H7 (cell line): ENCODE measurements at regions not wholly inside any gene's neighbourhood (a gene's known extent, or its start where the extent isn't known, plus 50 kb on each side); places are given as distances from the start of the nearest gene placed in this dataset.

Experiments
- DNase-seq: peaks from one replicate; pipeline ENCODE4 v3.0.0; 2012
- H3K27me3 ChIP-seq: 2 replicates; pipeline ENCODE4 v1.6.0; 2011; ENCODE audit warnings: mild to moderate bottlenecking, low read length; ENCODE audit not compliant: control insufficient read depth, insufficient read depth
- H3K36me3 ChIP-seq: replicated peaks from 2 replicates; pipeline ENCODE4 v1.5.1; 2011; ENCODE audit warnings: low read length; ENCODE audit not compliant: control insufficient read depth, insufficient read depth
- H3K4me3 ChIP-seq: 2 replicates; pipeline ENCODE4 v1.5.1; 2011; ENCODE audit warnings: low read depth, mild to moderate bottlenecking, control low read depth, low read length, moderate library complexity; ENCODE audit not compliant: insufficient read depth

GRCh38 chr4:165768281-165768680, 104.8 kb upstream of the TLL1 start:
- H3K4me3 ChIP-seq = no peak overlapping the region
- H3K27me3 ChIP-seq = no peaks in the 10 kb centered on the region
- H3K36me3 ChIP-seq = no peaks in the 10 kb centered on the region
- no peak for DNase-seq

- no peak for DNase-seq
- no peaks in the 10 kb centered on the region for H3K36me3 ChIP-seq
- H3K4me3 ChIP-seq = no peak overlapping the region
- no peaks in the 10 kb centered on the region for H3K27me3 ChIP-seq
Measured at GRCh38 chr4:165774326-165774725, 98.7 kb upstream of the TLL1 start.

- Histone ChIP-seq H3K27me3 (no peaks in the 10 kb centered on the region), H3K4me3 (no peak overlapping the region), H3K36me3 (no peaks in the 10 kb centered on the region)
- no peak for DNase-seq
Measured at GRCh38 chr4:165779950-165780670, 92.9 kb upstream of the TLL1 start.

GRCh38 chr4:165780735-165781134, 92.3 kb upstream of the TLL1 start:
- no peaks in the 10 kb centered on the region for H3K36me3 ChIP-seq
- no peak for DNase-seq
- no peak overlapping the region for H3K4me3 ChIP-seq
- no peaks in the 10 kb centered on the region for H3K27me3 ChIP-seq

GRCh38 chr4:165782623-165783022, 90.4 kb upstream of the TLL1 start:
- no peak for DNase-seq
- no peaks in the 10 kb centered on the region for H3K36me3 ChIP-seq
- H3K27me3 ChIP-seq = no peaks in the 10 kb centered on the region
- H3K4me3 ChIP-seq = no peak overlapping the region

- Histone ChIP-seq H3K27me3 (no peaks in the 10 kb centered on the region), H3K4me3 (no peak overlapping the region), H3K36me3 (no peaks in the 10 kb centered on the region)
- no peak for DNase-seq
Measured at GRCh38 chr4:165783626-165784025, 89.4 kb upstream of the TLL1 start.

- Histone ChIP-seq H3K4me3 (no peak overlapping the region), H3K36me3 (no peaks in the 10 kb centered on the region), H3K27me3 (no peaks in the 10 kb centered on the region)
- DNase-seq = no peak
Measured at GRCh38 chr4:165784672-165785071, 88.4 kb upstream of the TLL1 start.

GRCh38 chr4:165785337-165785736, 87.7 kb upstream of the TLL1 start:
- DNase-seq = no peak
- H3K4me3 ChIP-seq = no peak overlapping the region
- H3K36me3 ChIP-seq = no peaks in the 10 kb centered on the region
- H3K27me3 ChIP-seq = no peaks in the 10 kb centered on the region

GRCh38 chr4:165787516-165788274, 85.3 kb upstream of the TLL1 start:
- Histone ChIP-seq H3K36me3 (no peaks in the 10 kb centered on the region), H3K27me3 (no peaks in the 10 kb centered on the region), H3K4me3 (no peak overlapping the region)
- no peak for DNase-seq

- Histone ChIP-seq H3K36me3 (no peaks in the 10 kb centered on the region), H3K4me3 (no peak overlapping the region)
Measured at GRCh38 chr4:165788686-165789463, 84.2 kb upstream of the TLL1 start.

GRCh38 chr4:165793236-165793635, 79.8 kb upstream of the TLL1 start:
- Histone ChIP-seq H3K4me3 (no peak overlapping the region), H3K36me3 (no peaks in the 10 kb centered on the region), H3K27me3 (no peaks in the 10 kb centered on the region)
- DNase-seq = no peak

More at GRCh38 chr4:165788686-165789463, 84.2 kb upstream of the TLL1 start:
- H3K27me3 ChIP-seq = no peaks in the 10 kb centered on the region
- no peak for DNase-seq

GRCh38 chr4:165794834-165795233, 78.2 kb upstream of the TLL1 start:
- Histone ChIP-seq H3K4me3 (no peak overlapping the region), H3K27me3 (no peaks in the 10 kb centered on the region), H3K36me3 (no peaks in the 10 kb centered on the region)
- no peak for DNase-seq

GRCh38 chr4:165799384-165799815, 73.6 kb upstream of the TLL1 start:
- no peak for DNase-seq
- Histone ChIP-seq H3K36me3 (no peaks in the 10 kb centered on the region), H3K27me3 (no peaks in the 10 kb centered on the region), H3K4me3 (no peak overlapping the region)

- H3K4me3 ChIP-seq = no peak overlapping the region
- DNase-seq = no peak
- H3K36me3 ChIP-seq = no peaks in the 10 kb centered on the region
- H3K27me3 ChIP-seq = no peaks in the 10 kb centered on the region
Measured at GRCh38 chr4:165802452-165802851, 70.6 kb upstream of the TLL1 start.

- H3K36me3 ChIP-seq = no peaks in the 10 kb centered on the region
- DNase-seq = no peak
- no peaks in the 10 kb centered on the region for H3K27me3 ChIP-seq
- no peak overlapping the region for H3K4me3 ChIP-seq
Measured at GRCh38 chr4:165803005-165803404, 70.0 kb upstream of the TLL1 start.
